IMR-90 (cell line): ENCODE measurements at regions not wholly inside any gene's neighbourhood (a gene's known extent, or its start where the extent isn't known, plus 50 kb on each side); places are given as distances from the start of the nearest gene placed in this dataset.

Source experiments
- ATAC-seq: fragments of 200-7000 bp; cut with Tn5 transposase; 2 replicates; pipeline ENCODE4 v1.9.1; 2020; ENCODE audit warnings: low read depth, mild to moderate bottlenecking, moderate library complexity
- BruUV-seq: library from RNA; stranded (reverse); fragments of 400-500 nt; replicated peaks from 2 replicates; lab custom pipeline; 2021; lab: Mats Ljungman, UMichigan
- CTCF ChIA-PET: fragments of 300-600 bp; formaldehyde crosslinking; extraction: SDS; loops from one replicate; lab custom pipeline; 2021; ENCODE audit warnings: antibody characterized with exemption; lab: Yijun Ruan, JAX
- POLR2A ChIA-PET: fragments of 300-600 bp; sonication (Branson Sonifier 250); formaldehyde crosslinking; loops from one replicate; lab custom pipeline; 2022; ENCODE audit warnings: antibody characterized with exemption; ENCODE audit not compliant: unreplicated experiment; lab: Charles Lee
- DNase-seq: peaks from one replicate; pipeline ENCODE4 v3.0.0; 2013
- H2AFZ ChIP-seq: replicated peaks from 2 replicates; pipeline ENCODE3; 2013; ENCODE audit warnings: low read length, mild to moderate bottlenecking; ENCODE audit not compliant: poor library complexity
- H2AK5ac ChIP-seq: 2 replicates; pipeline ENCODE4 v1.6.1; 2013; ENCODE audit warnings: low read depth, low read length, inconsistent platforms
- H2AK9ac ChIP-seq: replicated peaks from 2 replicates; pipeline ENCODE3; 2013; ENCODE audit warnings: mild to moderate bottlenecking, low read depth, low read length, moderate library complexity; ENCODE audit not compliant: poor library complexity
- H2BK120ac ChIP-seq: 2 replicates; pipeline ENCODE4 v1.6.1; 2013; ENCODE audit warnings: low read depth, low read length, inconsistent platforms
- H2BK15ac ChIP-seq: 3 replicates; pipeline ENCODE4 v1.6.1; 2013; ENCODE audit warnings: low read depth, low read length, inconsistent platforms
- H2BK20ac ChIP-seq: 2 replicates; pipeline ENCODE4 v1.6.1; 2013; ENCODE audit warnings: low read depth, mild to moderate bottlenecking, inconsistent platforms, low read length, moderate library complexity
- H2BK5ac ChIP-seq: 2 replicates; pipeline ENCODE4 v1.6.1; 2013; ENCODE audit warnings: mild to moderate bottlenecking, low read depth, low read length, inconsistent platforms; ENCODE audit not compliant: poor library complexity, severe bottlenecking
- H3K14ac ChIP-seq: replicated peaks from 2 replicates; pipeline ENCODE4 v1.6.1; 2013; ENCODE audit warnings: low read depth, low read length, inconsistent platforms
- H3K18ac ChIP-seq: 2 replicates; pipeline ENCODE4 v1.6.1; 2013; ENCODE audit warnings: low read depth, low read length, control low read depth
- H3K23ac ChIP-seq: 2 replicates; pipeline ENCODE4 v1.6.1; 2013; ENCODE audit warnings: low read depth, low read length, inconsistent platforms
- H3K27ac ChIP-seq: 2 replicates; pipeline ENCODE4 v1.5.1; 2013; ENCODE audit warnings: mild to moderate bottlenecking, control low read depth, low read length; ENCODE audit not compliant: insufficient read depth
- H3K27me3 ChIP-seq: 2 replicates; pipeline ENCODE4 v1.6.1; 2013; ENCODE audit warnings: low read length; ENCODE audit not compliant: control insufficient read depth, insufficient read depth
- H3K36me3 ChIP-seq: 2 replicates; pipeline ENCODE4 v1.6.1; 2013; ENCODE audit warnings: low read length, mixed read lengths; ENCODE audit not compliant: control insufficient read depth, insufficient read depth
- H3K4ac ChIP-seq: 2 replicates; pipeline ENCODE4 v1.6.1; 2013; ENCODE audit warnings: low read depth, low read length, inconsistent platforms
- H3K4me1 ChIP-seq: 2 replicates; pipeline ENCODE4 v1.6.1; 2013; ENCODE audit warnings: low read length, mixed read lengths; ENCODE audit not compliant: control insufficient read depth, insufficient read depth
- H3K4me2 ChIP-seq: 2 replicates; pipeline ENCODE4 v1.6.1; 2013; ENCODE audit warnings: low read depth, mild to moderate bottlenecking, control low read depth, low read length, moderate library complexity
- H3K4me3 ChIP-seq: 2 replicates; pipeline ENCODE4 v1.5.1; 2013; ENCODE audit warnings: low read depth, mild to moderate bottlenecking, control low read depth, low read length, moderate library complexity; ENCODE audit not compliant: insufficient read depth
- H3K56ac ChIP-seq: 2 replicates; pipeline ENCODE4 v1.6.1; 2013; ENCODE audit warnings: low read length, inconsistent platforms; ENCODE audit not compliant: insufficient read depth; ENCODE audit errors: extremely low read depth
- H3K79me1 ChIP-seq, 2 experiments: 2 replicates each; pipeline ENCODE4 v1.6.1; 2013; ENCODE audit warnings: low read length in 2 of 2, inconsistent platforms in 1 of 2, low read depth in 1 of 2
- H3K9ac ChIP-seq: 2 replicates; pipeline ENCODE4 v1.6.1; 2013; ENCODE audit warnings: low read depth, low read length, control low read depth
- H3K9me1 ChIP-seq: 2 replicates; pipeline ENCODE4 v1.6.1; 2013; ENCODE audit warnings: low read length, inconsistent platforms; ENCODE audit not compliant: insufficient read depth
- H3K9me3 ChIP-seq: 2 replicates; pipeline ENCODE4 v1.6.1; 2013; ENCODE audit warnings: low read length; ENCODE audit not compliant: control insufficient read depth, insufficient read depth
- H4K20me1 ChIP-seq: 2 replicates; pipeline ENCODE4 v1.6.1; 2013; ENCODE audit warnings: low read length, inconsistent platforms; ENCODE audit not compliant: insufficient read depth
- H4K5ac ChIP-seq: 2 replicates; pipeline ENCODE4 v1.6.1; 2013; ENCODE audit warnings: mild to moderate bottlenecking, low read depth, low read length, control low read depth
- H4K8ac ChIP-seq, 2 experiments: 2 replicates each; pipeline ENCODE4 v1.6.1; 2013; ENCODE audit warnings: low read depth in 2 of 2, low read length in 2 of 2, control low read depth in 1 of 2, inconsistent platforms in 1 of 2
- H4K91ac ChIP-seq: 2 replicates; pipeline ENCODE4 v1.6.1; 2013; ENCODE audit warnings: low read depth, low read length, inconsistent platforms; ENCODE audit not compliant: insufficient read depth
- BHLHE40 ChIP-seq: fragments of 150-350 bp; IDR thresholded peaks from 2 replicates; pipeline ENCODE4 v1.6.1; 2016; ENCODE audit warnings: mild to moderate bottlenecking, low read depth, low read length
- CEBPB ChIP-seq: IDR thresholded peaks from 2 replicates; pipeline ENCODE4 v1.6.1; 2012; ENCODE audit warnings: low read depth, low read length, improper control_type of control experiment
- CHD1 ChIP-seq: IDR thresholded peaks from 2 replicates; pipeline ENCODE4 v1.6.1; 2012; ENCODE audit warnings: low read depth, low read length, improper control_type of control experiment
- ELK1 ChIP-seq: fragments of 150-350 bp; IDR thresholded peaks from 2 replicates; pipeline ENCODE4 v1.6.1; 2016; ENCODE audit warnings: low read depth, mild to moderate bottlenecking, low read length, moderate library complexity, borderline replicate concordance
- FOS ChIP-seq: fragments of 150-350 bp; IDR thresholded peaks from 2 replicates; pipeline ENCODE4 v1.6.1; 2016; ENCODE audit warnings: low read depth, low read length
- MAFK ChIP-seq: IDR thresholded peaks from 2 replicates; pipeline ENCODE4 v1.6.1; 2012; ENCODE audit warnings: low read depth, low read length, improper control_type of control experiment
- MAZ ChIP-seq: IDR thresholded peaks from 2 replicates; pipeline ENCODE4 v1.6.1; 2012; ENCODE audit warnings: low read depth, mild to moderate bottlenecking, low read length, improper control_type of control experiment, moderate library complexity, borderline replicate concordance
- MXI1 ChIP-seq: IDR thresholded peaks from 2 replicates; pipeline ENCODE4 v1.6.1; 2012; ENCODE audit warnings: low read depth, mild to moderate bottlenecking, low read length, moderate library complexity, borderline replicate concordance
- NFE2L2 ChIP-seq: fragments of 150-350 bp; IDR thresholded peaks from 2 replicates; pipeline ENCODE4 v1.6.1; 2016; ENCODE audit warnings: low read depth, mild to moderate bottlenecking, low read length
- POLR2A ChIP-seq: IDR thresholded peaks from 2 replicates; pipeline ENCODE4 v1.6.1; 2012; ENCODE audit warnings: mild to moderate bottlenecking, low read depth, low read length
- RAD21 ChIP-seq: IDR thresholded peaks from 2 replicates; pipeline ENCODE4 v1.6.1; 2012; ENCODE audit warnings: low read length, improper control_type of control experiment
- RCOR1 ChIP-seq: IDR thresholded peaks from 2 replicates; pipeline ENCODE4 v1.6.1; 2012; ENCODE audit warnings: mild to moderate bottlenecking, low read length, improper control_type of control experiment; ENCODE audit not compliant: insufficient replicate concordance
- RFX5 ChIP-seq: IDR thresholded peaks from 2 replicates; pipeline ENCODE4 v1.8.0; 2012; ENCODE audit warnings: low read depth, mild to moderate bottlenecking, low read length, moderate library complexity
- SMC3 ChIP-seq: fragments of 150-350 bp; IDR thresholded peaks from 2 replicates; pipeline ENCODE4 v1.6.1; 2016; ENCODE audit warnings: low read depth, mild to moderate bottlenecking, antibody characterized with exemption, low read length, moderate library complexity
- USF2 ChIP-seq: fragments of 150-350 bp; IDR thresholded peaks from 2 replicates; pipeline ENCODE4 v1.6.1; 2017; ENCODE audit warnings: mild to moderate bottlenecking, antibody characterized with exemption, low read length, low read depth
- WGBS, 2 experiments: methylation state at CpG; one replicate each; pipeline versions ENCODE4 v1.1.5 to v1.1.7; 2013; ENCODE audit warnings: missing lambda C conversion rate in 2 of 2; ENCODE audit not compliant: insufficient read length in 1 of 2; ENCODE audit errors: extremely low coverage in 2 of 2; 5-methylcytosine and 5-hydroxymethylcytosine counted together
- dilution Hi-C: fragments of 300-500 bp; cut with HindIII; formaldehyde crosslinking; loops from one replicate; pipeline ENCODE4 v1.14.3; 2018; ENCODE audit warnings: low sequenced_read_pairs; ENCODE audit not compliant: unreplicated experiment
- in situ Hi-C: fragments of 300-500 bp; cut with MboI; formaldehyde crosslinking; loops from 3 replicates; pipeline ENCODE4 v1.14.3; 2019; ENCODE audit warnings: low sequenced_read_pairs, inconsistent platforms, mixed read lengths
- intact Hi-C: fragments of 100-400 bp; cut with micrococcal nuclease; formaldehyde crosslinking; loops from 2 replicates; pipeline ENCODE4 v1.10.0; 2022
- TF ChIP-seq, protein P1 (sequence below): conservative IDR thresholded peaks from 2 replicates; pipeline ENCODE4 v1.5.1; 2012; ENCODE audit warnings: mild to moderate bottlenecking, low read depth, low read length, improper control_type of control experiment

DNA sequence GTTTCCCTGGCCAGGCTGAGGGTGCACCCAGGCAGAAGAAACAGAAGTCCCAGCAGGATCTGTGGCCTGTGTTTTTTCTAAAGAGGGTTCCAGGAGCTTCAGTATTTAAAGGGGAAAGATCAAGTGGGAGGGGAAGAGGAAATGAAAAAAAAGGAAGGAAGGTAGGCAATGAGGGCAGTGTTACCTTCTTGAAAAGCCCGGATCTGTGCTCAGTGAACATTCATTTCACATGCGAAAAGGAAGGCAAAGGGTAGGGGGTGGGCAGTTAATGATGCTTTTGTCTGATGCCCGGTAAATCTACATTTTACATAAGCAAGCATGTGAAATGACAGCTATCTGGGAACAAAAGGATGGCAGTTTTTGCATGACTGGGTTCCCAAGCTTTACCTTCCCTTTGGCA, 326.2 kb downstream of the UQCRFS1 start:
- Histone ChIP-seq H2AK9ac (no peak overlapping the region), H2BK20ac (no peak overlapping the region), H3K36me3 (no peaks in the 10 kb centered on the region), H3K27ac (no peak overlapping the region), H4K8ac (no peak overlapping the region), H2BK120ac (no peak overlapping the region), H2BK5ac (no peak overlapping the region), H3K27me3 (peaks cover 2% of the 10 kb centered on the region; the same call in 1 of the 2 replicates), H3K18ac (no peak overlapping the region), H4K20me1 (no peaks in the 10 kb centered on the region), H4K5ac (no peak overlapping the region), H3K14ac (no peak overlapping the region), H3K9me3 (no peaks in the 10 kb centered on the region), H4K91ac (no peak overlapping the region), H3K79me1 (no peaks in the 10 kb centered on the region), H2BK15ac (no peak overlapping the region), H3K9ac (no peak overlapping the region), H3K4me1 (no peaks in the 10 kb centered on the region; the same call in 1 of the 2 replicates), H2AK5ac (no peak overlapping the region), H3K4ac (no peak overlapping the region), H3K4me3 (no peak overlapping the region), H3K23ac (no peak overlapping the region), H3K4me2 (no peak overlapping the region), H3K9me1 (0 out of 2 replicates have a peak, but pooled peaks cover 3% of the 10 kb centered on the region), H3K56ac (no peak overlapping the region), H2AFZ (no peak overlapping the region)
- intact Hi-C loops (no loop called here), dilution Hi-C loops (no loop called here), in situ Hi-C loops (loop anchor here (10.0 kb wide), 1 partner anchor 152 kb away; no protein-coding TSS in a partner anchor)
- DNase-seq (no peak), ATAC-seq (no peak)
- BruUV-seq, result no TSS peak
- ChIA-PET POLR2A (no interaction called here), CTCF (no interaction called here)
- 20% methylated on average over 1 of the region's 3 CpGs; no CpG with 5 or more reads in 1 of the 2 experiments for WGBS, 2 experiments
- TF ChIP-seq MXI1 (no peak), FOS (no peak), MAFK (no peak), POLR2A (no peak), CHD1 (no peak), RAD21 (no peak), RCOR1 (no peak), USF2 (no peak), ELK1 (no peak), NFE2L2 (no peak), SMC3 (no peak), CEBPB (no peak), BHLHE40 (no peak), MAZ (no peak), RFX5 (no peak)
- TF ChIP-seq, protein P1, sequence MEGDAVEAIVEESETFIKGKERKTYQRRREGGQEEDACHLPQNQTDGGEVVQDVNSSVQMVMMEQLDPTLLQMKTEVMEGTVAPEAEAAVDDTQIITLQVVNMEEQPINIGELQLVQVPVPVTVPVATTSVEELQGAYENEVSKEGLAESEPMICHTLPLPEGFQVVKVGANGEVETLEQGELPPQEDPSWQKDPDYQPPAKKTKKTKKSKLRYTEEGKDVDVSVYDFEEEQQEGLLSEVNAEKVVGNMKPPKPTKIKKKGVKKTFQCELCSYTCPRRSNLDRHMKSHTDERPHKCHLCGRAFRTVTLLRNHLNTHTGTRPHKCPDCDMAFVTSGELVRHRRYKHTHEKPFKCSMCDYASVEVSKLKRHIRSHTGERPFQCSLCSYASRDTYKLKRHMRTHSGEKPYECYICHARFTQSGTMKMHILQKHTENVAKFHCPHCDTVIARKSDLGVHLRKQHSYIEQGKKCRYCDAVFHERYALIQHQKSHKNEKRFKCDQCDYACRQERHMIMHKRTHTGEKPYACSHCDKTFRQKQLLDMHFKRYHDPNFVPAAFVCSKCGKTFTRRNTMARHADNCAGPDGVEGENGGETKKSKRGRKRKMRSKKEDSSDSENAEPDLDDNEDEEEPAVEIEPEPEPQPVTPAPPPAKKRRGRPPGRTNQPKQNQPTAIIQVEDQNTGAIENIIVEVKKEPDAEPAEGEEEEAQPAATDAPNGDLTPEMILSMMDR, result no peak
